ENCODE measurements at regions not wholly inside any gene's neighbourhood (a gene's known extent, or its start where the extent isn't known, plus 50 kb on each side); places are given as distances from the start of the nearest gene placed in this dataset.

DNA sequence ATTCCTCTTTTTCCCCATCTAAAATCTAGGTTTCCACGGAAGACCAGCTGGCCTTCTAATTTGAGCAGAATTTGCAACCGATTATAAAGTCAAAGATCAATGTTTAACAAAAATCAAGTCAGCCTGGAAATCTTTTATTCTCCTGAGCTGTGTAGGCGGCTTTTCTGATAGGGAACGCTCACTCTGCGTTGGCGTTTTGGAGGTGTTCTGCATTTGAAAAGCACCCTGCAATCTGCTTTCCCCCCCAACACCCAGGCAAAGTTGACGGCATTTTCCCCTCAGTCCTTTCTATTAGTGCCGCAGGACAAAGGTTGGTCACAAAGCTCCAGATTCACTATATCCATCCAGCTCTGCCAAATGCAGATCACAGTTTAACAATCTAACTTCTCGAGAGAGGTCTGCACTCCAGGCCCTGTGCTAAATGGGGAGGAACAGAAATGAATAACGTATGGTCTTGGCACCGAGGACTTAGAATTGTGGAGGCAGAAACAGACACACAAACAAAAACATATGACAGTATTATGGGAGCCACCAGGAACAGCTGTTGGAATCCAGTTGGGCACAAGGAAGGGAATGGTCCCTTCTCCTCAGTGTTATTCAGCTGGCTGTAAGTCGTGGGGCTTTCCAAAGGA is 50.4 kb upstream of the LARS2 start:
- no peak for DNase-seq
- no peak overlapping the region for H3K27ac ChIP-seq
- no peaks in the 10 kb centered on the region for H3F3A ChIP-seq (ENCODE audit: insufficient read depth)
- WGBS, 2 experiments (ENCODE audit: low coverage in 1 of 2, low lambda C conversion rate in 2 of 2, missing lambda C conversion rate in 2 of 2), result 22 to 27% methylated on average over 12 of the region's 12 CpGs
- in situ Hi-C loops (cut with MboI), result no loop called here
- no peak overlapping the region for H3K4me2 ChIP-seq (ENCODE audit: unreplicated experiment)
- H2AFZ ChIP-seq, result no peak overlapping the region
- H3K9me2 ChIP-seq (ENCODE audit: insufficient read depth), result no peaks in the 10 kb centered on the region
- H3K4me3 ChIP-seq, result no peak overlapping the region
- H4K20me1 ChIP-seq (ENCODE audit: insufficient read depth), result no peaks in the 10 kb centered on the region
- H3K9ac ChIP-seq, result no peak overlapping the region
- peaks cover 16% of the 10 kb centered on the region; the same call in 1 of the 2 replicates for H3K27me3 ChIP-seq (replicated peaks; ENCODE audit: insufficient read depth)
- TF ChIP-seq EZH2phosphoT487 (IDR thresholded peaks at IDR 0.05; ENCODE audit: insufficient read depth, low read depth), result no peak
- TF ChIP-seq EZH2 (IDR thresholded peaks at IDR 0.05; ENCODE audit: insufficient read depth, poor library complexity, severe bottlenecking), result no peak
- no peaks in the 10 kb centered on the region for H3K79me2 ChIP-seq (ENCODE audit: insufficient read depth)
- H3K4me1 ChIP-seq (ENCODE audit: insufficient read depth), result no peaks in the 10 kb centered on the region
- no peaks in the 10 kb centered on the region for H3K9me3 ChIP-seq (ENCODE audit: low read depth)
- no peaks in the 10 kb centered on the region for H3K36me3 ChIP-seq (ENCODE audit: low read depth)

All from GM23248 (cell line).